ENCODE measurements at regions not wholly inside any gene's neighbourhood (a gene's known extent, or its start where the extent isn't known, plus 50 kb on each side); places are given as distances from the start of the nearest gene placed in this dataset.

- DNase-seq (ENCODE audit: low read depth in 3 of 3, low spot score in 1 of 3) = no peak
Observed at GRCh38 chr9:18137815-18138214, 336.1 kb upstream of the ADAMTSL1 start.

- DNase-seq (ENCODE audit: low read depth in 3 of 3, low spot score in 1 of 3) = no peak
Observed at GRCh38 chr9:18138656-18139055, 335.3 kb upstream of the ADAMTSL1 start.

DNA sequence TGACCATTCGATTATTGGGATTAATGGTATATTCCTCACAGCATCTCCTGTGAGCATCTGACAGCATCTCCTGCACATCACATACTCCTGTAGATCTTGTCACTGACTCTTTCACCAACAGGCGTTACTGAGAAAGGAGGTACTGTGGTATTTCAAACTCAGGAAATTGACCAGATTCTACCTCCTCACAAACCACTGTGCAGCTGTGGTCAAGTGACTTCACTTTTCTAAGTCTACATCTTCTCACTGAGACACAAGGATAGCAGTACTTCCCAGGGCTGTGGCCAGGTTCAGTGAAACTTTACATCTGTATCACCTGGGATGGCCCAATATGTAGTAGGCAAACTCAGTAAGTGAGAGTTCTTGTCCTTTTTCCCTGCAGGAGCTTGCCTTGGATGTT is 332.3 kb upstream of the ADAMTSL1 start:
- DNase-seq (ENCODE audit: low read depth in 3 of 3, low spot score in 1 of 3) = no peak

- no peak for DNase-seq (ENCODE audit: low read depth in 3 of 3, low spot score in 1 of 3)
Observed at GRCh38 chr9:18143073-18143745, 330.7 kb upstream of the ADAMTSL1 start.

DNA sequence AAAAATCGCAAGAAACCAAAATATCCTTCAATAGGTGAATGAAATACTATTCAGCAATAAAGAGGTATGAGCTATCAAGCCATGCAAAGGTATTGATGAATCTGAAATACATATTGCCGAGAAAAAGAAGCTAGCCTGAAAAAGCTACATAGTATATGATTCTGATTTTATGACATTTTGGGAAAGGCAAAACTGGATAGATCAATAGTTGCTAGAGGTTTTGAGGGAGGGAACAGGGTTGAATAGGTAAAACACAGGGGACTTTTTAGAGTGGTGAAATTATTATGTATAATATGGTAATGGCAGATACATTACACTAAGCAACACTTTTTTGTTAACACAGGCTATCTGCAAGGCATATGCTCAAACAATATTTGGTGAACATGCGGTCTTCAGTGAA is 327.6 kb upstream of the ADAMTSL1 start:
- no peak for DNase-seq (ENCODE audit: low read depth in 3 of 3, low spot score in 1 of 3)

- no peak for DNase-seq (ENCODE audit: low read depth in 3 of 3, low spot score in 1 of 3)
Observed at GRCh38 chr9:18149471-18150011, 324.4 kb upstream of the ADAMTSL1 start.

- no peak for DNase-seq (ENCODE audit: low read depth in 3 of 3, low spot score in 1 of 3)
Observed at GRCh38 chr9:18154661-18155060, 319.3 kb upstream of the ADAMTSL1 start.

- no peak for DNase-seq (ENCODE audit: low read depth in 3 of 3, low spot score in 1 of 3)
Observed at GRCh38 chr9:18159254-18159653, 314.7 kb upstream of the ADAMTSL1 start.

- no peak for DNase-seq (ENCODE audit: low read depth in 3 of 3, low spot score in 1 of 3)
Observed at GRCh38 chr9:18163146-18163545, 310.8 kb upstream of the ADAMTSL1 start.

- DNase-seq (ENCODE audit: low read depth in 3 of 3, low spot score in 1 of 3) = no peak
Observed at GRCh38 chr9:18167733-18168132, 306.2 kb upstream of the ADAMTSL1 start.

- no peak for DNase-seq (ENCODE audit: low read depth in 3 of 3, low spot score in 1 of 3)
Observed at GRCh38 chr9:18173923-18174322, 300.0 kb upstream of the ADAMTSL1 start.

GRCh38 chr9:18182636-18183035 is 291.3 kb upstream of the ADAMTSL1 start:
- DNase-seq (ENCODE audit: low read depth in 3 of 3, low spot score in 1 of 3) = no peak

DNA sequence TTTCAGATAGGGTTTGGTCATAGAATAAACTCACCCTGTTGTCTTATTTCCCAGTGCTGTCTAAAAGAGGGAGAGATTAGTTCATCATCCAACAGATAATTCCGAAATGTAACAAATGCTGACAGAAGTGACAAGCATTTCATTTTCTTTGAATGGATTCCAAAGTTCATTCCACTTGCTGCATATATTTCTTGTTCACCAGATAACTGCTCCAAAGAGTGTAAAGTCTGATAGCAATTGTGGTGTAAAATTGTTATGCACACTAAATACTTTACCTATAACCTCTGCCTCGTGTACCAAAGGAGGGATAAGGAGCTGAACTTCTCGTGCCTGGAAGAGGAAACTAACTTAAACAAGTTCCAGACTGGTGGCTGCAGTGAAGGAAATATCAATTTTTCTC is 290.0 kb upstream of the ADAMTSL1 start:
- no peak for DNase-seq (ENCODE audit: low read depth in 3 of 3, low spot score in 1 of 3)

- DNase-seq (ENCODE audit: low read depth in 3 of 3, low spot score in 1 of 3) = no peak
Observed at GRCh38 chr9:18184401-18184800, 289.6 kb upstream of the ADAMTSL1 start.

GRCh38 chr9:18185196-18185595 is 288.8 kb upstream of the ADAMTSL1 start:
- no peak for DNase-seq (ENCODE audit: low read depth in 3 of 3, low spot score in 1 of 3)

GRCh38 chr9:18188971-18189370 is 285.0 kb upstream of the ADAMTSL1 start:
- DNase-seq (ENCODE audit: low read depth in 3 of 3, low spot score in 1 of 3) = no peak

- DNase-seq (ENCODE audit: low read depth in 3 of 3, low spot score in 1 of 3) = no peak
Observed at GRCh38 chr9:18189871-18190670, 283.9 kb upstream of the ADAMTSL1 start.

GRCh38 chr9:18190671-18191374 is 283.1 kb upstream of the ADAMTSL1 start:
- no peak for DNase-seq (ENCODE audit: low read depth in 3 of 3, low spot score in 1 of 3)

DNA sequence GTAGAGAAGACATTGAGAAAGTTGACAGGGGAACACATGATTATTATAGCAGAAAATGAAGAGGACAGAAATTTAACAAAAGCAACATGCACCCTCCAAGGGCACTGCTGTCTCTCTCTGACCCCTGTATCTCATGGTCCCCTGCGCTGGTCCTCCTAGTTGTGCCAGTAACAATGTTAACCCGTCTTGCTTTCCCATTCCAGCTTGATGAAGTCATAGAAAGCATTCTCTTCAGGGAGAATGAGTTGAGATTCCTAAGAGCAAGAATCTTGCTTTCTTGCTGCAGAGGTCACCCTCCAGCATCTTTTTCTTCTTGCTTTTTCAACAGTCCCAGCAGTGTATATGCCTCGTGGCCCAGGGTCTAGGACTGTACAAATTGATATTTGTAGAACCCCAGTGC is 279.6 kb upstream of the ADAMTSL1 start:
- DNase-seq (ENCODE audit: low read depth in 3 of 3, low spot score in 1 of 3) = no peak

GRCh38 chr9:18195223-18195622 is 278.7 kb upstream of the ADAMTSL1 start:
- DNase-seq (ENCODE audit: low read depth in 3 of 3, low spot score in 1 of 3) = no peak

DNA sequence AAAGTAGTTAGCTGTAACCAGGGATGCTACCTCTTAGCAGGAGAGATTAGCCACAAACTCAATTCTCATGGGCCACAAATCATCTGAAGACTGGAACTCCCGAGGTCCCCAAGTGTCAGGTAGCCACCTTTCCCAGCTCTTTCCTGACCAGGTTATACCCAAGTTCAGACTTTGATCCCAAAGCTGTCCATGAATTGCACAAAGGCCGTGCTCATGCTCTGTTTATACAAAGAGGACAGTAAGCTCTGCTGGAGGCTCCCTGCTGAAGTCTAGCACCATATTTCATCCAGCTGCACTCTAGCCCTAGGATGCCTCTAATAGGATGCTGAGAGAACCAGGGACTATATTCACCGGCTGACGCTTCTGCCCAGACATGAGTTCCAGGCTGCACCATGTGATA is 271.0 kb upstream of the ADAMTSL1 start:
- DNase-seq (ENCODE audit: low read depth in 3 of 3, low spot score in 1 of 3) = no peak

GRCh38 chr9:18207735-18208134 is 266.2 kb upstream of the ADAMTSL1 start:
- no peak for DNase-seq (ENCODE audit: low read depth in 3 of 3, low spot score in 1 of 3)

Data from stimulated activated CD4-positive, alpha-beta T cell treated with anti-CD3 and anti-CD28 coated beads, TNF-alpha, amount 100 ng/mL, for 1 hour (primary cell).